Neuron (in vitro differentiated cells): ENCODE measurements at regions not wholly inside any gene's neighbourhood (a gene's known extent, or its start where the extent isn't known, plus 50 kb on each side); places are given as distances from the start of the nearest gene placed in this dataset.
"Not testable (repeated sequence)": the region's sequence is repeated elsewhere in the genome, so short reads cannot be mapped to it uniquely, and the experiment has no call there.

Experiments used
- H2AFZ ChIP-seq: one replicate; pipeline ENCODE4 v1.6.1; 2013; ENCODE audit warnings: low read depth, mild to moderate bottlenecking, inconsistent platforms, low read length, moderate library complexity
- H3K27me3 ChIP-seq: one replicate; pipeline ENCODE4 v1.6.1; 2013; ENCODE audit warnings: low read length; ENCODE audit not compliant: insufficient read depth
- H3K36me3 ChIP-seq: one replicate; pipeline ENCODE4 v1.6.1; 2013; ENCODE audit warnings: low read length; ENCODE audit not compliant: insufficient read depth
- H3K4me1 ChIP-seq: one replicate; pipeline ENCODE4 v1.6.1; 2013; ENCODE audit warnings: low read length; ENCODE audit not compliant: insufficient read depth
- H3K4me3 ChIP-seq: 2 replicates; pipeline ENCODE4 v1.5.1; 2013; ENCODE audit warnings: mild to moderate bottlenecking, low read length, moderate library complexity
- H3K9me3 ChIP-seq: one replicate; pipeline ENCODE4 v1.6.1; 2013; ENCODE audit warnings: low read length

DNA sequence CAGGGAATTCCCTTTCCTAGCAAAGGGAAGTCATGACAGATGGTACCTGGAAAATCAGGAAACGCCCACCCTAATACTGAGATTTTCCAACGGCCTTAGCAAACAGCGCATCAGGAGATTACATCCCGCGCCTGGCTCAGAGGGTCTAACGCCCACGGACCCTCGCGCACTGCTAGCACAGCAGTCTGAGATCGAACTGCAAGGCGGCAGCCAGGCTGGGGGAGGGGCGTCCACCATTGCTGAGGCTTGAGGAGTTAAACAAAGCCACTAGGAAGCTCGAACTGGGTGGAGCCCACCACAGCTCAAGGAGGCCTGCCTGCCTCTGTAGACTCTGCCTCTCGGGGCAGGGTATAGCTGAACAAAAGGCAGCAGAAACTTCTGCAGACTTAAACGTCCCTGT lies 507.7 kb downstream of the ZIC3 start:
- H2AFZ ChIP-seq: no peak overlapping the region
- no peaks in the 10 kb centered on the region for H3K9me3 ChIP-seq
- no peaks in the 10 kb centered on the region for H3K36me3 ChIP-seq
- no peaks in the 10 kb centered on the region for H3K4me1 ChIP-seq
- H3K27me3 ChIP-seq: no peaks in the 10 kb centered on the region
- no peak overlapping the region for H3K4me3 ChIP-seq

GRCh38 chrX:138082251-138082650 lies 516.3 kb downstream of the ZIC3 start:
- Histone ChIP-seq H3K9me3 (no peaks in the 10 kb centered on the region), H3K4me1 (no peaks in the 10 kb centered on the region), H3K36me3 (no peaks in the 10 kb centered on the region), H3K4me3 (no peak overlapping the region), H3K27me3 (no peaks in the 10 kb centered on the region), H2AFZ (no peak overlapping the region)

GRCh38 chrX:138082896-138083295 lies 517.0 kb downstream of the ZIC3 start:
- Histone ChIP-seq H3K4me3 (no peak overlapping the region), H3K4me1 (no peaks in the 10 kb centered on the region), H2AFZ (no peak overlapping the region), H3K9me3 (no peaks in the 10 kb centered on the region), H3K36me3 (no peaks in the 10 kb centered on the region), H3K27me3 (no peaks in the 10 kb centered on the region)

GRCh38 chrX:138110910-138111309 lies 545.0 kb downstream of the ZIC3 start:
- not testable (repeated sequence) for H3K9me3 ChIP-seq, H3K36me3 ChIP-seq, H3K27me3 ChIP-seq, H3K4me3 ChIP-seq, H3K4me1 ChIP-seq, H2AFZ ChIP-seq

GRCh38 chrX:138127314-138127713 lies 561.4 kb downstream of the ZIC3 start:
- Histone ChIP-seq H3K9me3 (no peaks in the 10 kb centered on the region), H3K36me3 (no peaks in the 10 kb centered on the region)

DNA sequence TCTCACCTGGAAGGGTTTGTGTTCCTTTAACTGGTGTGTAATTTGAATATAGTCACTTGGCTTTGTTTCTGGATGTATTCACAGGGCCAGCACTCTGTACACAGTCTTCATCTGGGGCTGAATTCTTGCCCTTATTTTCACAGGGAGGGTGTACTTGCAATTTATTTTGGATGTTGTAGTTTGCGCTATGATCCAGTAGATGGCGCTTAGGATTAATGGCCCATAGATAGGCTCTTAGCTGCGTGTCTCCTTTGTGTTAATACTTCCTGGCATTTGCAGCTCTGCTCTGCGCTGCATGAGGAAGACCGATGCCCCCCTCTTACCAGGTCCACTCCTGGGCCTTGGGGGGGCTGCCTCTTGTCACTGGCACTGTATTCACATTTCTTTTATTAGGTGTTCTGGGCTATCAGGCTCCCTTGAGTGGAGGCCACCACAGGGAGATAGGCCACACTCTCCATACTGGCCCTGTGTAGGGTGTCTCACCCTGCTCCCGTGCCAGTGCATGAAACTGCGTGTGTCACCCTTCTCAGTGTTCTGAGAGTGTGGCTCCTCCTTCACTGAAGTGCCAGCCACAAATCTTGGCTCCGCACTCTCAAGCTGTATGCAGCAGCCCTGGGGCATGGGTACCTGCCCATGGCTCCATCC lies 562.2 kb downstream of the ZIC3 start:
- Histone ChIP-seq H3K4me3 (no peak overlapping the region), H2AFZ (no peak overlapping the region), H3K4me1 (no peaks in the 10 kb centered on the region), H3K36me3 (no peaks in the 10 kb centered on the region), H3K9me3 (no peaks in the 10 kb centered on the region), H3K27me3 (peaks cover 4% of the 10 kb centered on the region)

More at GRCh38 chrX:138127314-138127713, 561.4 kb downstream of the ZIC3 start:
- Histone ChIP-seq H2AFZ (no peak overlapping the region), H3K4me3 (no peak overlapping the region), H3K27me3 (peaks cover 4% of the 10 kb centered on the region), H3K4me1 (no peaks in the 10 kb centered on the region)

GRCh38 chrX:138150709-138151108 lies 560.8 kb downstream of the FGF13 start:
- Histone ChIP-seq H3K27me3 (no peaks in the 10 kb centered on the region), H2AFZ (no peak overlapping the region), H3K9me3 (no peaks in the 10 kb centered on the region), H3K4me1 (no peaks in the 10 kb centered on the region), H3K36me3 (no peaks in the 10 kb centered on the region), H3K4me3 (no peak overlapping the region)

- H3K27me3 ChIP-seq: peaks cover 3% of the 10 kb centered on the region
- no peaks in the 10 kb centered on the region for H3K4me1 ChIP-seq
- no peaks in the 10 kb centered on the region for H3K36me3 ChIP-seq
- no peak overlapping the region for H2AFZ ChIP-seq
- no peaks in the 10 kb centered on the region for H3K9me3 ChIP-seq
- H3K4me3 ChIP-seq: no peak overlapping the region
These were observed 553.7 kb downstream of the FGF13 start for GRCh38 chrX:138157850-138158249.

- H2AFZ ChIP-seq: no peak overlapping the region
- no peaks in the 10 kb centered on the region for H3K9me3 ChIP-seq
- H3K36me3 ChIP-seq: no peaks in the 10 kb centered on the region
- H3K4me3 ChIP-seq: no peak overlapping the region
- no peaks in the 10 kb centered on the region for H3K4me1 ChIP-seq
- H3K27me3 ChIP-seq: no peaks in the 10 kb centered on the region
These were observed 519.5 kb downstream of the FGF13 start for GRCh38 chrX:138191998-138192397.

- Histone ChIP-seq H3K9me3 (no peaks in the 10 kb centered on the region), H3K27me3 (no peaks in the 10 kb centered on the region), H3K4me3 (no peak overlapping the region), H3K36me3 (no peaks in the 10 kb centered on the region), H3K4me1 (no peaks in the 10 kb centered on the region), H2AFZ (no peak overlapping the region)
These were observed 481.8 kb downstream of the FGF13 start for GRCh38 chrX:138229718-138230117.

DNA sequence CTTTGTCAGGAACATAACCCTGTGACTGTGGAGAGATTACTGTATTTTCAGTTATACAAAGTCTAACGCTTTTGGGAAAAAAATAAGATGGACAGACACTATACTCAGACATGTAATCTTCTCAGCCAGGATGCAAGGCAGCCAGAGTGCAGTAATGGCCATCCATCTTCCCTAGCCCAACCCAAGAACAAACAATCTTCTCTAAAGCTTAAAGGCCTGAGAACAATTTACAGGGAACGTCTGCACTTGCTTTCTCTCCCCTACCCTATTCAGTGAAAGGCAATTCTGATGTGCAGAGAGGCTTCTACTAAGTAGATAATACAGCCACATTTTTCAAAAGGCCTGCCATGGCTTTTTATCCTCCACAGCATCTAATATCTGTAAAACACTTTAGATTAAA lies 471.3 kb downstream of the FGF13 start:
- Histone ChIP-seq H3K27me3 (no peaks in the 10 kb centered on the region), H3K36me3 (no peaks in the 10 kb centered on the region), H3K4me3 (no peak overlapping the region), H3K9me3 (no peaks in the 10 kb centered on the region), H3K4me1 (no peaks in the 10 kb centered on the region), H2AFZ (no peak overlapping the region)

DNA sequence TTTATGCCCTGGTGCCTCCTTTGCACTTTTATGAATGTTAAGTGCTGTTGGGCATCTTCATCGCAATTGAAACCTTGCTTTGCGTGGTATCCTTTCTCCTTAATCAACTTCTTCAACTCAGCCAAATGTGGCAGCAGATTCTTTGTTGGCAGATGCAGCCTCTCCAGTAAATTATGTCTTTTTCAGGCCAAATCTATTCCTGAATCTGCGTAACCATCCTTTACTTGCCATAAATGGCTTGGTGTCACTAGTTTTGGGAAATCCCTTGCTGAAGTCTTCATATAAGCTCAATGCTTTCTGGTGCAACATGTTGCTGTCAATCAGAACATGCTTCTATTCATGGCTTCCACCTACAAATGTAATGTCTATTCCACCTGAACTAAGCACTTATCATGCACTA lies 457.5 kb downstream of the FGF13 start:
- Histone ChIP-seq H3K9me3 (no peaks in the 10 kb centered on the region), H3K27me3 (peaks cover 4% of the 10 kb centered on the region), H3K4me3 (no peak overlapping the region), H2AFZ (no peak overlapping the region), H3K36me3 (no peaks in the 10 kb centered on the region), H3K4me1 (peaks cover 4% of the 10 kb centered on the region)

- Histone ChIP-seq H3K27me3 (peaks cover 4% of the 10 kb centered on the region), H3K36me3 (no peaks in the 10 kb centered on the region), H3K4me3 (no peak overlapping the region), H2AFZ (no peak overlapping the region), H3K9me3 (no peaks in the 10 kb centered on the region), H3K4me1 (peaks cover 4% of the 10 kb centered on the region)
These were observed 456.1 kb downstream of the FGF13 start for GRCh38 chrX:138255373-138255772.

GRCh38 chrX:138264095-138264494 lies 447.4 kb downstream of the FGF13 start:
- H3K4me1 ChIP-seq, H3K36me3 ChIP-seq, H3K27me3 ChIP-seq, H2AFZ ChIP-seq, H3K4me3 ChIP-seq, H3K9me3 ChIP-seq: not testable (repeated sequence)
